ENCODE measurements at regions not wholly inside any gene's neighbourhood (a gene's known extent, or its start where the extent isn't known, plus 50 kb on each side); places are given as distances from the start of the nearest gene placed in this dataset.

GRCh38 chr11:28819741-28820140 lies 711.6 kb downstream of the METTL15 start:
- H3K27ac Mint-ChIP-seq, result no peak overlapping the region
- no peak for TF ChIP-seq CTCF (IDR thresholded peaks at IDR 0.05)
- POLR2A ChIA-PET, result no interaction called here
- H3K4me3 Mint-ChIP-seq, result no peak overlapping the region
- H3K27me3 Mint-ChIP-seq, result no peaks in the 10 kb centered on the region
- no peaks in the 10 kb centered on the region for H3K36me3 Mint-ChIP-seq (ENCODE audit: low read depth)
- no peak for ATAC-seq
- CTCF ChIA-PET, result no interaction called here
- no peak for DNase-seq
- H3K4me1 Mint-ChIP-seq (ENCODE audit: low read depth), result no peaks in the 10 kb centered on the region
- H3K9me3 Mint-ChIP-seq, result peaks cover 2% of the 10 kb centered on the region
- intact Hi-C loops (cut with micrococcal nuclease), result no loop called here

- CTCF ChIA-PET, result no interaction called here
- Mint-ChIP-seq H3K36me3 (ENCODE audit: low read depth) (no peaks in the 10 kb centered on the region), H3K27ac (no peak overlapping the region), H3K9me3 (peaks cover 1% of the 10 kb centered on the region), H3K4me3 (no peak overlapping the region), H3K4me1 (ENCODE audit: low read depth) (no peaks in the 10 kb centered on the region), H3K27me3 (no peaks in the 10 kb centered on the region)
- ATAC-seq, result no peak
- intact Hi-C loops (cut with micrococcal nuclease), result no loop called here
- no peak for TF ChIP-seq CTCF (IDR thresholded peaks at IDR 0.05)
- POLR2A ChIA-PET, result no interaction called here
- no peak for DNase-seq
Measured at GRCh38 chr11:28815110-28815509, 706.9 kb downstream of the METTL15 start.

GRCh38 chr11:28808771-28809170 lies 700.6 kb downstream of the METTL15 start:
- Mint-ChIP-seq H3K27ac (no peak overlapping the region), H3K9me3 (no peaks in the 10 kb centered on the region), H3K36me3 (ENCODE audit: low read depth) (no peaks in the 10 kb centered on the region), H3K27me3 (no peaks in the 10 kb centered on the region), H3K4me1 (ENCODE audit: low read depth) (no peaks in the 10 kb centered on the region), H3K4me3 (no peak overlapping the region)
- intact Hi-C loops (cut with micrococcal nuclease), result no loop called here
- ATAC-seq (no peak), DNase-seq (no peak)
- no peak for TF ChIP-seq CTCF (IDR thresholded peaks at IDR 0.05)
- ChIA-PET POLR2A (no interaction called here), CTCF (no interaction called here)

- intact Hi-C loops (cut with micrococcal nuclease), result no loop called here
- POLR2A ChIA-PET, result no interaction called here
- Mint-ChIP-seq H3K9me3 (peaks cover 3% of the 10 kb centered on the region), H3K4me1 (ENCODE audit: low read depth) (no peaks in the 10 kb centered on the region), H3K4me3 (no peak overlapping the region), H3K36me3 (ENCODE audit: low read depth) (no peaks in the 10 kb centered on the region), H3K27ac (no peak overlapping the region), H3K27me3 (no peaks in the 10 kb centered on the region)
- ATAC-seq, result no peak
- CTCF ChIA-PET, result no interaction called here
- no peak for TF ChIP-seq CTCF (IDR thresholded peaks at IDR 0.05)
- no peak for DNase-seq
Measured at GRCh38 chr11:28799316-28799715, 691.1 kb downstream of the METTL15 start.

GRCh38 chr11:28798286-28798685 lies 690.1 kb downstream of the METTL15 start:
- no peak for DNase-seq
- H3K27ac Mint-ChIP-seq, result no peak overlapping the region
- peaks cover 2% of the 10 kb centered on the region for H3K9me3 Mint-ChIP-seq

More at GRCh38 chr11:28798286-28798685, 690.1 kb downstream of the METTL15 start:
- no peak for ATAC-seq
- TF ChIP-seq CTCF (IDR thresholded peaks at IDR 0.05), result no peak
- no peak overlapping the region for H3K4me3 Mint-ChIP-seq
- ChIA-PET POLR2A (no interaction called here), CTCF (no interaction called here)
- no peaks in the 10 kb centered on the region for H3K27me3 Mint-ChIP-seq
- H3K36me3 Mint-ChIP-seq (ENCODE audit: low read depth), result no peaks in the 10 kb centered on the region
- intact Hi-C loops (cut with micrococcal nuclease), result no loop called here
- no peaks in the 10 kb centered on the region for H3K4me1 Mint-ChIP-seq (ENCODE audit: low read depth)

Data from activated CD8-positive, alpha-beta T cell treated with anti-CD3 and anti-CD28 coated beads for 36 hours (primary cell).